ENCODE measurements at regions not wholly inside any gene's neighbourhood (a gene's known extent, or its start where the extent isn't known, plus 50 kb on each side); places are given as distances from the start of the nearest gene placed in this dataset.

GRCh38 chr3:75059120-75059519, 444.7 kb upstream of the CNTN3 start:
- DNase-seq = no peak
- Histone ChIP-seq H3K27ac (no peak overlapping the region), H3K36me3 (replicated peaks) (no peaks in the 10 kb centered on the region), H3K27me3 (replicated peaks) (no peaks in the 10 kb centered on the region), H3K4me3 (ENCODE audit: low read depth, low read length) (no peak overlapping the region)
- TF ChIP-seq, protein P1, sequence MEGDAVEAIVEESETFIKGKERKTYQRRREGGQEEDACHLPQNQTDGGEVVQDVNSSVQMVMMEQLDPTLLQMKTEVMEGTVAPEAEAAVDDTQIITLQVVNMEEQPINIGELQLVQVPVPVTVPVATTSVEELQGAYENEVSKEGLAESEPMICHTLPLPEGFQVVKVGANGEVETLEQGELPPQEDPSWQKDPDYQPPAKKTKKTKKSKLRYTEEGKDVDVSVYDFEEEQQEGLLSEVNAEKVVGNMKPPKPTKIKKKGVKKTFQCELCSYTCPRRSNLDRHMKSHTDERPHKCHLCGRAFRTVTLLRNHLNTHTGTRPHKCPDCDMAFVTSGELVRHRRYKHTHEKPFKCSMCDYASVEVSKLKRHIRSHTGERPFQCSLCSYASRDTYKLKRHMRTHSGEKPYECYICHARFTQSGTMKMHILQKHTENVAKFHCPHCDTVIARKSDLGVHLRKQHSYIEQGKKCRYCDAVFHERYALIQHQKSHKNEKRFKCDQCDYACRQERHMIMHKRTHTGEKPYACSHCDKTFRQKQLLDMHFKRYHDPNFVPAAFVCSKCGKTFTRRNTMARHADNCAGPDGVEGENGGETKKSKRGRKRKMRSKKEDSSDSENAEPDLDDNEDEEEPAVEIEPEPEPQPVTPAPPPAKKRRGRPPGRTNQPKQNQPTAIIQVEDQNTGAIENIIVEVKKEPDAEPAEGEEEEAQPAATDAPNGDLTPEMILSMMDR (IDR thresholded peaks at IDR 0.05; ENCODE audit: low read depth, low read length, missing control alignments) = no peak
- in situ Hi-C loops (cut with HindIII; ENCODE audit: low pct_ligation_motif_present, low sequenced_read_pairs) = no loop called here

GRCh38 chr3:75061806-75062205, 447.3 kb upstream of the CNTN3 start:
- no peak for DNase-seq
- no peak overlapping the region for H3K27ac ChIP-seq
- no peak overlapping the region for H3K4me3 ChIP-seq (ENCODE audit: low read depth, low read length)
- H3K36me3 ChIP-seq (replicated peaks) = no peaks in the 10 kb centered on the region
- in situ Hi-C loops (cut with HindIII; ENCODE audit: low pct_ligation_motif_present, low sequenced_read_pairs) = no loop called here
- TF ChIP-seq, protein P1 (IDR thresholded peaks at IDR 0.05; ENCODE audit: low read depth, low read length, missing control alignments) = no peak
- H3K27me3 ChIP-seq (replicated peaks) = no peaks in the 10 kb centered on the region

- TF ChIP-seq, protein P1 (IDR thresholded peaks at IDR 0.05; ENCODE audit: low read depth, low read length, missing control alignments) = no peak
- Histone ChIP-seq H3K27me3 (replicated peaks) (no peaks in the 10 kb centered on the region), H3K4me3 (ENCODE audit: low read depth, low read length) (no peak overlapping the region), H3K27ac (no peak overlapping the region), H3K36me3 (replicated peaks) (no peaks in the 10 kb centered on the region)
- DNase-seq = no peak
- in situ Hi-C loops (cut with HindIII; ENCODE audit: low pct_ligation_motif_present, low sequenced_read_pairs) = no loop called here
Observed at GRCh38 chr3:75075158-75075557, 460.7 kb upstream of the CNTN3 start.

- Histone ChIP-seq H3K27me3 (replicated peaks) (no peaks in the 10 kb centered on the region), H3K4me3 (ENCODE audit: low read depth, low read length) (no peak overlapping the region), H3K36me3 (replicated peaks) (no peaks in the 10 kb centered on the region), H3K27ac (no peak overlapping the region)
- no peak for DNase-seq
- in situ Hi-C loops (cut with HindIII; ENCODE audit: low pct_ligation_motif_present, low sequenced_read_pairs) = no loop called here
- TF ChIP-seq, protein P1 (IDR thresholded peaks at IDR 0.05; ENCODE audit: low read depth, low read length, missing control alignments) = no peak
Observed at GRCh38 chr3:75076481-75076880, 462.0 kb upstream of the CNTN3 start.

GRCh38 chr3:75078290-75078689, 463.8 kb upstream of the CNTN3 start:
- in situ Hi-C loops (cut with HindIII; ENCODE audit: low pct_ligation_motif_present, low sequenced_read_pairs) = no loop called here
- no peak overlapping the region for H3K4me3 ChIP-seq (ENCODE audit: low read depth, low read length)

GRCh38 chr3:75082845-75083244, 468.4 kb upstream of the CNTN3 start:
- no peaks in the 10 kb centered on the region for H3K36me3 ChIP-seq (replicated peaks)
- H3K27me3 ChIP-seq (replicated peaks) = no peaks in the 10 kb centered on the region
- no peak overlapping the region for H3K27ac ChIP-seq
- in situ Hi-C loops (cut with HindIII; ENCODE audit: low pct_ligation_motif_present, low sequenced_read_pairs) = no loop called here
- TF ChIP-seq, protein P1 (IDR thresholded peaks at IDR 0.05; ENCODE audit: low read depth, low read length, missing control alignments) = no peak
- no peak overlapping the region for H3K4me3 ChIP-seq (ENCODE audit: low read depth, low read length)
- no peak for DNase-seq

More at GRCh38 chr3:75078290-75078689, 463.8 kb upstream of the CNTN3 start:
- no peak for DNase-seq
- TF ChIP-seq, protein P1 (IDR thresholded peaks at IDR 0.05; ENCODE audit: low read depth, low read length, missing control alignments) = no peak
- Histone ChIP-seq H3K36me3 (replicated peaks) (no peaks in the 10 kb centered on the region), H3K27ac (no peak overlapping the region), H3K27me3 (replicated peaks) (no peaks in the 10 kb centered on the region)

Measured in brain microvascular endothelial cell (primary cell).